ENCODE measurements at regions not wholly inside any gene's neighbourhood (a gene's known extent, or its start where the extent isn't known, plus 50 kb on each side); places are given as distances from the start of the nearest gene placed in this dataset.

- intact Hi-C loops (cut with DNase I): no loop called here
- no peak for DNase-seq
Observed at GRCh38 chr4:106687026-106687425, 318.4 kb upstream of the GIMD1 start.

- peak in 3 of 10 donors; percentile 57 to 82 (median 79) for DNase-seq
- intact Hi-C loops (cut with DNase I): no loop called here
Observed at GRCh38 chr4:106681381-106681921, 312.9 kb upstream of the GIMD1 start.

- no peak for DNase-seq
- intact Hi-C loops (cut with DNase I): no loop called here
Observed at GRCh38 chr4:106679063-106679462, 310.5 kb upstream of the GIMD1 start.

DNA sequence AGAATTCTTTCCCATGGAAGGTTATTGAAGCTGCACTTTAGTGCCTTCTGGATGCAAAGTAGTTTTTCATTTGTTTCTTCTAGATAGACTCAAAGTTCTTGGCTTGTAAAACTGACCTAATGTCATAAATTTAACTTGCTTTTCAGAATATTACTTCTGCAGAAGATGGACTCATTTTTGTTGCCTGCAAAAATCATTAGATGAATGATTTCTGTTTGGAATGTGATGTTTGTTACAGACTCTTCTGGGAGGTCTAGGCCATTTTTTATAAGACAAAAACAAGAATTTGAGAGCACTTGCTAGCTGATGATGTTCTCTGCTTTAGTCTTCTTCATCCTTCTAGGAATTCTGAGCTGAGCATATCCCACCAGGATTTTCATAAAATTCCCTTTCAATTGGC, 308.6 kb upstream of the GIMD1 start:
- intact Hi-C loops (cut with DNase I): no loop called here
- DNase-seq: no peak

- DNase-seq: no peak
- intact Hi-C loops (cut with DNase I): no loop called here
Observed at GRCh38 chr4:106676173-106676921, 307.8 kb upstream of the GIMD1 start.

DNA sequence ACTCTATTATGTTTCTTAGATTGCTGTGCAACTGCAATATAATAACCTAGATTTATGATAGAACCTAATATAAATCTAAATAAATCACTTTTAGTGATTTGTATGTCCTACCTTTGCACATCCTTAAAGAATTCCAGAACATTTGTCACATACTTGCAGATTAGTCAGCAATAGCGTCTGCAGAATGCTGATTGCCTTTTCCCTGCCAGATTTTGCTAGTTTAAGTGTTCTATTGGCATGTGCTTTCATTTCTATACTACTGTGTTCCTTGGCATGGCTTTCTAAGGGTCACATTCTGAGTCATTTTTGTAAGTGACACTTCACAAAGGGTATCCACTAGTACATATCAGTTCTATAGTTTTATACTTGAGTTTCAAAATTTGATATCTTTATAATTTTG, 303.1 kb upstream of the GIMD1 start:
- no peak for DNase-seq
- intact Hi-C loops (cut with DNase I): no loop called here

GRCh38 chr4:106670976-106671375, 302.4 kb upstream of the GIMD1 start:
- DNase-seq: no peak
- intact Hi-C loops (cut with DNase I): no loop called here

DNA sequence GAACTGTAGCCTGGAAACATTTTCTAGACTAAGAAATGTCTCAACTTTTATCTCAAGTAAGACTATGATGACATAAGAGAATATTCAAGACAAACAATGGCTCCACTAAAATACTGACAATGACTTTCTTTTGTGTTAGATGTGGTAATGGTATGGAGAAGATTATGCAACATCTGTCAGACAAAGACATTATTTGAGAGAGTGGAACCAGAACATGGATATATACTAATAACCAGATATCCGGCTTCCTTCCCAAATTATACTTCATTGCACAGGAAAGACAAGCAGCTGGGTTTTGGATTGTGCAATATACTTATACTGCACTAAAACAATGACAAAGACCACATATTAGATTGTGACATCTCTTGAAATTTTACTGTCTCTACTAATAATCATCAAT, 290.8 kb upstream of the GIMD1 start:
- intact Hi-C loops (cut with DNase I): no loop called here
- DNase-seq: no peak

GRCh38 chr4:106652095-106652494, 283.5 kb upstream of the GIMD1 start:
- intact Hi-C loops (cut with DNase I): no loop called here
- DNase-seq: no peak

GRCh38 chr4:106650701-106651100, 282.1 kb upstream of the GIMD1 start:
- no peak for DNase-seq
- intact Hi-C loops (cut with DNase I): no loop called here

DNA sequence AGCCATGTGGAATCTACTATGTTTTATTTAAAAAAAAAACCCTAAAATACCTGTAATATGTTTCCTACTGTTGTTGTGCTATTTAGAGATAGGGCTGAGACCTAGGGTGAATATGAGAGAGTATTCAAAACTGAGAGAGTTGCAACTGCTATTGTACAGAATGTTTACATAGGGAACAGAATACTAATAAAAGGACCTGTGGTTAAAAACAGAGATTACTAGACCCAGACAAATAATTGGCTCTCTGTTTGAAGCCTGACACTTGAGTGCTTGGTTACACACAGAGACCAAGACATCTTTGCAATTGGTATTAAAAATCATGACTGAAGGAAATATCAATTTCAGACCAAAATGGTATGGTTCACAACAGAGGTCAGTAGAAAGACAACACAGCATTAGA, 278.9 kb upstream of the GIMD1 start:
- DNase-seq: no peak
- intact Hi-C loops (cut with DNase I): no loop called here

DNA sequence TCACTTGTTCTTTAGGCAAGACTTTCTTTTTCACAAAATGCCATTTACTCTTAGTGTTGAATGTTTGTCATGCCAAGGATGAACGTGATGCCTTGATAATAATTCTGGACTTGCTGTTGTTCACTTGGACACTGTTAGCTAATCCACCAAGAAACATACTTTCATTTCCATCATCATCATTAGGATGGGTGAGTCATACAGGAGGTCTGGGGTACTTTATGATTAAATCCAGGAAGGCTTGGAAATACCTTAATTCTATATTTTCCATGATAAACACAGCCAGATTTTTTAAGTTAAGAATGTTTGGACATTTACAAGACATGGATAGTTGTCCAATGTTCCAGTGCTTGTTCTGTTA, 260.7 kb upstream of the GIMD1 start:
- intact Hi-C loops (cut with DNase I): no loop called here
- no peak for DNase-seq

DNA sequence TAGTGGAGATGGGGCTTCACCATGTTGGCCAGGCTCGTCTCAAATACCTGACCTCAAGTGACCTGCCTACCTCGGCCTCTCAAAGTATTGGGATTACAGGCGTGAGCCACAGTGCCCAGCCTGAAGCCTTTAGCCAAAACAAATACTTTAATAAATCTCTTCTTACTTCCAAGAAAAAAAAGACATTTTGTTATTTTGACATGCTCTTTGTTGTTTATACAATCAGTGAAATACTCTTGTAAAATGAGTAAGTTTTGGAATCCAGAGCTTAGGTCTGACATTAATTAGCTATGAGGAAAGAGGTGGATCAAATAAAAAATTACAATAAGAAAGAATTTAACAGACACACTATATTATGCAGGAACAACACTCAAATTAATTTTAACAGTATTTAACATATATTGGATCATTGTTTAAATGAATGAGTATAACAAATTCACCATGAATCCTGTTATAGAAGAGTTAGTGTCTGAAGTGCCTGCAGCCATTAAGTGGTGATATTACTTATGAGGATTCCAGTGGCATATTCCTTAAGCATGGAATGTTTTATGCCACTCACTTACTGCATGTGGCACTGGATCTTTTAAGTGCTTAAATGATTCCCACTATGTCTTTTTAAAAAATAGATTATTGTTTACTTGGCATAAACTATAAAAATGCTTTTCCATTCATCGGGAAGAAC, 260.1 kb upstream of the GIMD1 start:
- intact Hi-C loops (cut with DNase I): no loop called here
- no peak for DNase-seq

- DNase-seq: no peak
- intact Hi-C loops (cut with DNase I): no loop called here
Observed at GRCh38 chr4:106627051-106627450, 258.5 kb upstream of the GIMD1 start.

DNA sequence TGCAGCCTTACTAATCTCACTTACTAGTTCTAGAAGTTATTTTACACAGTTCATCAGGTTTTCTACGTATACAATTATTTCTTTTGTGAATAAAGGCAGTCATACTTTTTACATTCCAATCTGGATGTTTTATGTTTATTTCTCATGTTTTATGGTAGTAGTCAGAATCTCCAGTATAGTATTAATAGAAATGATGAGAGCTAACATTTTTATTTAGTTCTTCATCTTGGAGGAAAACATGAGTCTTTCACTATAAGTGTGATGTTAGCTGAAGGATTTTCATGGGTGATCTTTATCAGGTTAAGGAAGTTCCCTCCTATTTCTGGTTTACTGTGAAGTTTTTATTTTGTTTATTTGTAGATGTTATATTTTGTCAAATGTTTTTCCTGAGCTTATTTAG, 256.1 kb upstream of the GIMD1 start:
- DNase-seq: no peak
- intact Hi-C loops (cut with DNase I): no loop called here

DNA sequence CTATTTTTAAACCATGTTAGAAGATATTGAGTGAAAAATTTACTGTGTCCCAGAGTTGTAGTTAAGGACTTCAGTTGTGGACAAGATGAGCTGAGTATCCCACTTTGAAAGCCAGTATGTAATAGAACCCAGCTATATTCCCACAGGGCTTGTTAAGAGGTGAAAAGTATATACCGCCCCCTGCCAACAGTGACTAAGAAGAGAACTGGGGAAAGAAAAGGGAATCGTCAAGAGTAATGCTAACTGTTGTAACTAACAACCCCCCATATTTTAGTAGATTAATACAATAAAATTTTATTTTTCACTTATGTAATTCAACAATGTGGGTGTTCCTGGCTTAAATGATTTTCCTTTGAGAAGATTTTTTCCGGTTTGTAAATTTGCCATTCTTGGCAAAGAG, 250.4 kb upstream of the GIMD1 start:
- intact Hi-C loops (cut with DNase I): no loop called here
- DNase-seq: no peak

- intact Hi-C loops (cut with DNase I): no loop called here
- DNase-seq: no peak
Observed at GRCh38 chr4:106615961-106616360, 247.4 kb upstream of the GIMD1 start.

- intact Hi-C loops (cut with DNase I): no loop called here
- DNase-seq: no peak
Observed at GRCh38 chr4:106615410-106615945, 246.9 kb upstream of the GIMD1 start.

DNA sequence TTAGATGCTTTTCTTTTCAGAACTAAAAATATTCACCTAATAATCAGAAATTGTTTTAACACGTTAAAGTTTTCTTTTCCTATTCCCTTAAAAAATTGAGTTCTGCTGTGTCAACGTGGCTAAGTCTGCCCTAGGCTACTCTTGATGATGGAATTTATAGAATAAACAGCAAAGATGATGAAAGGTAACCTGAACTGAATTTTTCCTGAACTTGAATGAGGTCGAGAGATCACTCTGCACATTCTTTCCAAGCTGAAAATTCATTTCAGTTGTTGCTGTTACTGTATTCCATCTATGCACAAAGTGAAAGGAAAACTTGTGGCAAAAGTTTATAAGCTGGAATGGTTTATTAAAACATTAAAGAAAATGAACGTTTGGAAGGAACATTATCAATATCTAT, 245.9 kb upstream of the GIMD1 start:
- intact Hi-C loops (cut with DNase I): no loop called here
- no peak for DNase-seq

DNA sequence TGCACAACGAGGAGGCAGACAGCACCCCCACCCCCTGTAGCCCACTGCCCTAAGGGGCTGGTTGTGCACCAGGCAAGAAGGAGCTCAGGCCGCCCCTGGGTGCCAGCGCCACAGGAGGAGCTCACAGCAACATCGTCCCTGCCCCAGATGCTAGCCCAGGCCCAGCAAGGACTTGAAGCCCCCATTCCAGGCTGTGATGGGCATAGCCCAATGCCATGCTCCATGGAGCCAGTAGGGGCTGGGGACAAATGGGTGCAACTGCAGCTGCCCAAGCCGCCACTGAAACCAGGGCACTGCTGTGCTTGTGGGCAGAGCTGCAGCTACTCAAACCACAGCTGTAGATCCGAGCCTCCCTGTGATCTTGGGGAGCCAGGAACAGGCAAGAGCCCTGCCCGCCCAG, 241.3 kb upstream of the GIMD1 start:
- intact Hi-C loops (cut with DNase I): no loop called here
- peak in 2 of 10 donors; percentile 70 to 79 for DNase-seq

DNA sequence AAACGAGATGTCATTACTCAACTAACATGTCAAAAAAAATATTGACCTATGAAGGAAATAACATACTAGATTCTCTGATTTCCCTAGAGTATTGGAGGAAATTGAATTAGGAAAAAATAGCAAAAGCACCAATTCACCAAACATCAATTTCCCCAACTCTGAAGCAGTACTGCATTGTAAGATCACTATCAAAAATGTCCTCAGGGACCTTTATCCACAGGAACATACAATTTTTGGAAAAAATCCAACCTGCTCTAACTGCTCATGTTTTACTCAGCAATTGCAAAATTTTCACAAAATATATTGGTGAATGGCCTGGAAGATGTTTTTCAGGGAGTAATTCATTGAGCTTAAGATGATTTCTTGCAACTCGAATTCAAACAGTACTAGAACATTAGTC, 239.0 kb upstream of the GIMD1 start:
- intact Hi-C loops (cut with DNase I): no loop called here
- no peak for DNase-seq

Data from posterior cingulate gyrus (tissue), 11 donors.